GM19452 (cell line): ENCODE measurements at regions not wholly inside any gene's neighbourhood (a gene's known extent, or its start where the extent isn't known, plus 50 kb on each side); places are given as distances from the start of the nearest gene placed in this dataset.
"Not testable (repeated sequence)": the region's sequence is repeated elsewhere in the genome, so short reads cannot be mapped to it uniquely, and the experiment has no call there.

ENCODE experiments used
- ATAC-seq: cut with Tn5 transposase; IDR thresholded peaks from one replicate; pipeline ENCODE4 v1.9.1; 2021; ENCODE audit not compliant: unreplicated experiment

- ATAC-seq = no peak
Observed at GRCh38 chr11:25741886-25742285, 590.0 kb upstream of the ANO3 start.

GRCh38 chr11:25742800-25743199 lies 589.1 kb upstream of the ANO3 start:
- no peak for ATAC-seq

DNA sequence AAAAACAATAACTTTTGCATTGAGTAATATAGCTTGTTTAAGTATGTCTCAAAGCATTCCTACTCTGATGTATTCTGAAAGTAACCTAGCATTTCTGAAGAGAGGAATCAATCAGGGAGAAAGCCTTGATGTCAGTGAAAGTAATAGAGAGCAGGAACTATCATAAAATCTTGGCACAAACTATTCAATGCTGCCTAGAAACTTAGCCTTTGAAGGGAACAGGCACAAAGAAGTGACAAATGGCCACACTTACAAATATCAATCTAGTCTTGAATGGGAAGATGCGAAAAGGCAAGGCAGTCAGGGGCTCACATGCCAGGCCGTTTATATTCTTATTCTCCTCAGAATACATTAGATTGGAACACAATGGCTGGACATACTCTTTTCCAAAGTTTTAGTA lies 576.5 kb upstream of the ANO3 start:
- ATAC-seq = no peak

GRCh38 chr11:25755918-25756584 lies 575.9 kb upstream of the ANO3 start:
- no peak for ATAC-seq

DNA sequence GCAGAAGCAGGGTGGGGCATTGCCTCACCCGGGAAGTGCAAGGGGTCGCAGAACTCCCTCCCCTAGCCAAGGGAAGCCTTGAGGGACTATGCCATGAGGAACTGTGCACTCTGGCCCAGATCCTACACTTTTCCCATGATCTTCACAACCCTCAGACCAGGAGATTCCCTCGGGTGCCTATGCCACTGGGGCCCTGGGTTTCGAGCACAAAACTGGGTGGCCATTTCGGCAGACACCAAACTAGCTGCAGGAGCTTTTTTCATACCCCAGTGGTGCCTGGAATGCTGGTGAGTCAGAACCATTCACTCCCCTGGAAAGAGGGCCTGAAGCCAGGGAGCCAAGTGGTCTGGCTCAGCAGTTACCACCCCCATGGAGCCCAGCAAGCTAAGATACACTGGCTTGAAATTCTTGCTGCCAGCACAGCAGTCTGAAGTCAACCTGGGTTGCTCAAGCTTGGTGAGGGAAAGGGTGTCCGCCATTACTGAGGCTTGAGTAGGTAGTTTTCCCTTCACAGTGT lies 573.7 kb upstream of the ANO3 start:
- no peak for ATAC-seq

DNA sequence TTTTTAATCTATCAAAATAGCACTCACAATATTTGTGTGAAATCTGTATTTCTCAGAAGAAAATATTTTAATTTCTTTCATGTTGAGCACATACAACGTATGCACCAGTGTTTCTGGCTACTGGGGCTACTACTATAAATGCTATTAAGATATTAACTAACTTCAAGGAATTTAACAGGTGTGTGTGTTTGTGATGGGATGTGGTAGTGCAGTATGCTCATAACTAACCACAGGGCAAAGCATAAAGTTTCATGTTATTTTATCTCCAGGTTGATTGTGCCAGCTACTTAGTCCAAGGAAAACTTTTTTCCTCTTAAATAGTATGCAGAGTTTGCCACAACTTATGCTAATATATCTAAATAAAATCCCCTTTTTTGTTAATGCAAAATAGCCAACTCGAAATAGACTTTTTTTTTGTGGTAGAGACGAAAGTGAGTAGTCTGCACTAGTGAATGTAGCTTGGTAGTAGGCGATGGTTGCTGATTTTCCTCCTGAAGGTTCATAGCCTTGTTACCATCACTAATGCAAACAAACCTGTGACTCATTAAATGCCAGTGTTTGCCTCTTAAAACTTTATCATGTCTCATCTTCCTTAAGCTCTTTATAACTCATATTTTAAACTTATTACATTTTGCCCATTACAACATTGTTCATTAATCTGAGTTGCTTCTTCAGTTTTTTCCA lies 565.5 kb upstream of the ANO3 start:
- no peak for ATAC-seq

- no peak for ATAC-seq
Observed at GRCh38 chr11:25769287-25769686, 562.6 kb upstream of the ANO3 start.

- ATAC-seq = no peak
Observed at GRCh38 chr11:25771605-25772004, 560.3 kb upstream of the ANO3 start.

- ATAC-seq = no peak
Observed at GRCh38 chr11:25775603-25776002, 556.3 kb upstream of the ANO3 start.

DNA sequence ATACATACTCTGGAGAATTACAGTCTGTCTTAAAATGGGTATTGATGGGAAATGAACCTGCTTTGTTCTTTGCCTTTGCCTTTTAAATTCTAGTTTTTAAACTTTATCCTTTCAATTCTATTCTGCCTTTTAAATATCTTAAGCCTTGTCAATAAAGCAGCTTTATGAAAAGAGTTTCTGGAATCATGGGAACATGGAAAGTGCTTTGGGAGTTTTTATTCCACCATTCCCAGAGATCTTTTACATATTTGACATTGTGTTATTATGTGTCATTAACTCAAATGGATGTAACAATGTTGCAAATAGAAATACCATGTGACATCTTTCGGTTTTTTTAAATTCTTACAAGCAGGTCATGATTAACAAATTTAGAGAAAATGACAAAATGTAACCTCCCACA lies 555.7 kb upstream of the ANO3 start:
- no peak for ATAC-seq

DNA sequence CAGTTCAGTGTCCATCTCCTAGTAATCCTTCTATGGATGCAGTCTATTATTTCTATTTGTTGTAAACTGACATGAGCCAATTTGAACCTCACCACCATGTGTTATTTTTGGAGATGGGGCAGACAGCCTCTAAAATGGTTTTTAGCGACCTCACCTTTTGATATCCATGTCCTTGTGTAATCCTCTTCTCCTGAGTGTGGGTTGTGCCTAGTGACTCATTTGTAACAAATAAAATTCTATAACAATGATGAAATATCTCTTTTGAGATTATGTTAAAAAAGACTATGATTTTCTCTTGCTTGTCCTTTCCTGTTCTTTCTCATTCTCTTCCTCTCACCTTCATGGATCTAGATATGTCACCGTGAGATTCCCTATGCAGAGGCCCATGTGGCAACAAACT lies 554.6 kb upstream of the ANO3 start:
- ATAC-seq = no peak

DNA sequence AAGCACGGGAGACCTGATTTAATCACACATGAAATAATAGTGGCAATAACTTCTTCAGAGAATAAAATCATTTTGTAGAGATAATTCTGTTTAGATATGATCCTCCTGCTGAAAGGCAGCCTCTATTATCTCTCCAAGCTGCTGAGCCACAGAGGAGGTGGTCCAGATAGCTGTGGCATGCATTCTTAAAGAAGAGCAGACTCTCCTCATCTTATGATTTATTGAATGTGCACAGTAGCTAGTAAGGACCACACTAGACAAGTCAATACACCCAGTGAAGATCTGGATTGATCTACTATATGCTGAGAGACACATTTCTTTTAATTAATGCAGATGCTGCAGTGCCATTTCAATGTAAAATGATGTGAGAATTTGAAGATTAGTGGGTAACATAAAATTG lies 552.9 kb upstream of the ANO3 start:
- no peak for ATAC-seq

DNA sequence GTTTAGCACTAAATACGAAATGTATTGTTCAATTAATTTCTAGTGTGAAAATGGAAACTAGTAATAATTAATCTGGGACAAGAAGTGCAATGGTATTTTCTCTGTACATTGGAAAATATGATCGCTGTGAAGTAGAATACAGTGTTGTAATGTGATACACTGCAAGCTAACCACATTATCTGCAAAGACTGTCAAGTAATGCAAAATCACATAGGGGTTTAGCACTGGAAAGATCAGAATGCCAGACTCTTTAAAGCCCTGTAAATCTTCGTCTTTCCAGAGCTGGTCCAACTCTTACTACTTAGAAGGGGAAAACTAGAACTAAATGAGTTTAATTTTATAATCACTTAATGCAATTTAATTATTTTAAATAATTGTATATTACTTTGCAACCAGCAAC lies 544.5 kb upstream of the ANO3 start:
- no peak for ATAC-seq

- no peak for ATAC-seq
Observed at GRCh38 chr11:25790396-25790795, 541.5 kb upstream of the ANO3 start.

GRCh38 chr11:25793637-25794036 lies 538.3 kb upstream of the ANO3 start:
- ATAC-seq = no peak

- no peak for ATAC-seq
Observed at GRCh38 chr11:25794804-25795203, 537.1 kb upstream of the ANO3 start.

DNA sequence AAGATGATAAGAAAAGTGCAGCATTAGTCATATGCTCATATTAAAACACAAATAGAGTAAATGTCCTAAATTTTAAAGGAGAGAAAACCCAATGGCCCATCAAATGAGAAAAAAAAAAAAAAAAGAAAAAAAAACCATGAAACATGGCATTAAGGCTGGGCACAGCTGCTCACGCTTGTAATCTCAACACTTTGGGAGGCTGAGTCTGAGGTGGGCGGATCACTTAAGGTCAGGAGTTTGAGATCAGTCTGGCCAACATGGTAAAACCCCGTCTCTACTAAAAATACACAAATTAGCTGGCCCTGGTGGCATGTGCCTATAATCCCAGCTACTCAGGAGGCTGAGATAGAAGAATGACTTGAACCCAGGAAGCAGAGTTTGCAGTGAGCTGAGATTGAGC lies 515.5 kb upstream of the ANO3 start:
- ATAC-seq = no peak

- no peak for ATAC-seq
Observed at GRCh38 chr11:25824688-25825087, 507.2 kb upstream of the ANO3 start.

GRCh38 chr11:25831485-25831884 lies 500.4 kb upstream of the ANO3 start:
- not testable (repeated sequence) for ATAC-seq

DNA sequence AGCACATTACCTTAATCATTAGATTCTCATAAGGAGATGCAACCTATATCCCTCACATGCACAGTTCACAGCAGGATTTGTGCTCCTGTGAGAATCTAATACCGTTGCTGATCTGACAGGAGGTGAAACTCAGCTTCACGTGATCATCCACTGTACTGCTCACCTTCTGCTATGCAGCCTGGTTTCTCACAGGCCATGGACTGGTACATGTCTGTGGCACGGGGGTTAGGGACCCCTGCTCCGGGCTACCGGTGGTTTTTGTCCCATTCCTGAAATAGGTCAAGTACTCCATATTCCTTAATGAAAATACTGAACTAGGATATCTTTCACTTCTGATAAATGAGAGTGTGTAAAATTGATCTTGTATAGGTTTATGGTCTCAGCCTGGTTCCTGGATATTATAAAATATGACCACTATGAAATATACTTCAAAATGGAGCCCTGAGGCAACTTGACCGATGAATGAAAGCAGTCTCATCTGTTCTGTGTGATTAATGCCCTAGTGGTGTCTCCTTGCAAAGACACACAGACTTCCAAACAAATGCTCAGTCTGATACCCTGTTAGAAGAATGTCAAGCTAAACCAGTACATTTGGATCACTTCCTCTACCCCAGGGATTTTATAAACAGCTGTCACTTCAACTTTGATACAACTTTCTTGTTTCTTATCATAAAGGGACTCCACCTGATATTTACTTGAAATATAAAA lies 492.9 kb upstream of the ANO3 start:
- no peak for ATAC-seq

DNA sequence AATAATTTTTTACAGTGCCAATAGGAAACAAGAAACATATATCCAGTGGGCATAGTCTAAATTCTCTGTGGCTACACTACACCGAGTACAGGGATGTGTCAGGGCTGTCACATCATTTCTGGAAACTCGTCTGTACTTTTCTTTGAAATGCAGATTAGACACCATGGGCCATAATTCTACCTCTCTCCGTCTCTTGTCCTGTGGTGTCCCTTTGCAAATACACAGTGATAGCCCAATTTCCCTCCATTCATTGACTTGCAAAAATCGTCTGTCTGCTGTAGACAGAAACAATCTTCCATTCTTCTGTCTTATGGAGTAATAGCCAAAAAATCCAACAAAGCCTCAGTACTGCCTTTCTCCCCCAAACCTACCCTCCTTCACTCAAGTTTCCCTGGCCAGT lies 487.1 kb upstream of the ANO3 start:
- ATAC-seq = no peak

DNA sequence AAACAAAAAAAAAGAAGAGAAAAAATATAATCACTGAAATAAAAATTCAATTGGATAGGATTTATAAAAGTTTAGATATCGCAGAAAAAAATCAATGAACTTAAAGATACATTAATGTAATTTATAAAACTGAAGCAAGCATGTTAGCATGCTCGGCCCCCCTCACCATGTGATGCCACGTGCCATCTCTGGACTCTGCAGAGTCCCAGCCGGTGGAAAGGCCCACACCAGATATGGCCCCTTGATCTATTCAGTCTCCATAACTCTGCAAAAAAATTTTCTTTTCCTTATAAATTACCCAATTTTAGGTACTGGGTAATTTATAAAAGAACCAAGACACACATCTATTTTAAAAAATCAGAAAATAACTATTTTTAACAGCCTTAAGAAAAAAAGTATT lies 476.0 kb upstream of the ANO3 start:
- ATAC-seq = no peak
